Kidney capillary endothelial cell (primary cell): ENCODE measurements at regions not wholly inside any gene's neighbourhood (a gene's known extent, or its start where the extent isn't known, plus 50 kb on each side); places are given as distances from the start of the nearest gene placed in this dataset.

ENCODE experiments used
- DNase-seq: peaks from one replicate; pipeline ENCODE4 v3.0.0-alpha.2; 2018; ENCODE audit warnings: low spot score

GRCh38 chr20:58069207-58069606, 159.2 kb downstream of the ANKRD60 start:
- no peak for DNase-seq

GRCh38 chr20:58065508-58066361, 162.7 kb downstream of the ANKRD60 start:
- no peak for DNase-seq

- DNase-seq: no peak
Measured at GRCh38 chr20:58064411-58065010, 163.9 kb downstream of the ANKRD60 start.

GRCh38 chr20:58059260-58059544, 169.3 kb downstream of the ANKRD60 start:
- DNase-seq: no peak

- DNase-seq: no peak
Measured at GRCh38 chr20:58058421-58059259, 169.8 kb downstream of the ANKRD60 start.

- no peak for DNase-seq
Measured at GRCh38 chr20:58056921-58057686, 171.3 kb downstream of the ANKRD60 start.

- DNase-seq: no peak
Measured at GRCh38 chr20:58056021-58056591, 172.3 kb downstream of the ANKRD60 start.

- no peak for DNase-seq
Measured at GRCh38 chr20:58054780-58055373, 173.6 kb downstream of the ANKRD60 start.

- DNase-seq: no peak
Measured at GRCh38 chr20:58054082-58054779, 174.2 kb downstream of the ANKRD60 start.

GRCh38 chr20:58053391-58054055, 174.9 kb downstream of the ANKRD60 start:
- DNase-seq: no peak

GRCh38 chr20:58051367-58051766, 177.1 kb downstream of the ANKRD60 start:
- DNase-seq: no peak

- peak; percentile 21 for DNase-seq
Measured at GRCh38 chr20:58048096-58048702, 180.3 kb downstream of the ANKRD60 start.

- DNase-seq: no peak
Measured at GRCh38 chr20:58046311-58046710, 182.1 kb downstream of the ANKRD60 start.

- DNase-seq: no peak
Measured at GRCh38 chr20:58045579-58045978, 182.9 kb downstream of the ANKRD60 start.

- no peak for DNase-seq
Measured at GRCh38 chr20:58044931-58045555, 183.4 kb downstream of the ANKRD60 start.

- no peak for DNase-seq
Measured at GRCh38 chr20:58044286-58044685, 184.2 kb downstream of the ANKRD60 start.

- DNase-seq: no peak
Measured at GRCh38 chr20:58043236-58044140, 185.0 kb downstream of the ANKRD60 start.

- no peak for DNase-seq
Measured at GRCh38 chr20:58042591-58042990, 185.9 kb downstream of the ANKRD60 start.
